Hepatocyte (in vitro differentiated cells): ENCODE measurements at regions not wholly inside any gene's neighbourhood (a gene's known extent, or its start where the extent isn't known, plus 50 kb on each side); places are given as distances from the start of the nearest gene placed in this dataset.

Source experiments
- CTCF ChIP-seq: fragments of 200-600 bp; sonication (generic); IDR thresholded peaks from 2 replicates; pipeline ENCODE4 v1.5.1; 2016; ENCODE audit warnings: antibody characterized with exemption, mild to moderate bottlenecking; ENCODE audit not compliant: poor library complexity
- EZH2 ChIP-seq: fragments of 200-600 bp; sonication (generic); IDR thresholded peaks from 2 replicates; pipeline ENCODE4 v1.6.1; 2016; ENCODE audit warnings: antibody characterized with exemption, mild to moderate bottlenecking, borderline replicate concordance

DNA sequence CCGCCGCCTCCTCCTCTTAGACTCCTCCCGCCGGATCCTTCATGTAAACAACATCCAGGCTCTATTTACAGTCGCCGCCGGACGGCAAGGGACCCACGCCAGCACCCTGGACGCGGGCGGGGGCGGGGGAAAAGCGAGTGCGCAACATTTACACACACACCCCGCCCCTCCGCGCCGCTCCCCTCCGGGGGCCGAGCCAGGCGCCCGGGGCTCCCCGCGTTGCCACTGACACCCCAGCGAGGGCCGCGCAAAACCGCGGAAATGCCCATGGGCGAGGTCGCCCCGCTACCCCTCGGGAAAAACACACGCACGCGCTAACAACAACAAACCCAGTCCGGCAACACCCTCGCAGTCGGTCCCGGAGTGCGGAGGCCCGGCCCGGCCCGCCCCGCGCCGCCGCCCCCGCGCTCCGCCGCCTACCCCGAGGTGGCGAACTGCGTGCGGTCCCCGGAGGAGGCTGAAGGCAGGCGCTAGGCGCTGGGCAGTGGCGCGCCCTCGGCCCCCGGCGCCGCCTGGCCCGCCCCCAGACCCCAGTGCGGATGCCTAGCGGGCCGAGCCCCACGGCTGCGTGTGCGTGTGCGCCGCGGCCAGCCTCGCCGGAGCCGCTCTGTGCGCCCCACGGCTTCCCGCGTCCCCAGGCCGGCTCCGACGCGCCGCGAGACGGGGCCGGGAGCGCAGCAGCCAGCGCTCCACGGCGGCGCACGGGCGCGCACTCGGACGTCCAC, 81.1 kb upstream of the AK4 start:
- no peak for TF ChIP-seq CTCF
- no peak for TF ChIP-seq EZH2
